Hepatocyte (in vitro differentiated cells): ENCODE measurements at regions not wholly inside any gene's neighbourhood (a gene's known extent, or its start where the extent isn't known, plus 50 kb on each side); places are given as distances from the start of the nearest gene placed in this dataset.

Source experiments
- DNase-seq: peaks from one replicate; pipeline ENCODE4 v3.0.0-alpha.2; 2016; ENCODE audit warnings: low spot score
- H2AFZ ChIP-seq: fragments of 200-600 bp; sonication (generic); 2 replicates; pipeline ENCODE4 v1.6.0; 2016; ENCODE audit warnings: antibody characterized with exemption, mild to moderate bottlenecking
- H3K27ac ChIP-seq: fragments of 200-600 bp; sonication (generic); 2 replicates; pipeline ENCODE4 v1.5.1; 2016; ENCODE audit warnings: mild to moderate bottlenecking
- H3K27me3 ChIP-seq: fragments of 200-600 bp; sonication (generic); 2 replicates; pipeline ENCODE4 v1.6.1; 2016
- H3K36me3 ChIP-seq: fragments of 200-600 bp; sonication (generic); replicated peaks from 2 replicates; pipeline ENCODE4 v1.5.1; 2016; ENCODE audit warnings: low read depth; ENCODE audit not compliant: insufficient read depth
- H3K4me1 ChIP-seq: fragments of 200-600 bp; sonication (generic); 2 replicates; pipeline ENCODE4 v1.5.1; 2016; ENCODE audit warnings: mild to moderate bottlenecking, moderate library complexity; ENCODE audit not compliant: insufficient read depth
- H3K4me2 ChIP-seq: fragments of 200-600 bp; sonication (generic); 2 replicates; pipeline ENCODE4 v1.6.0; 2016
- H3K4me3 ChIP-seq: fragments of 200-600 bp; sonication (generic); 2 replicates; pipeline ENCODE4 v1.5.1; 2016; ENCODE audit warnings: mild to moderate bottlenecking
- H3K79me2 ChIP-seq: fragments of 200-600 bp; sonication (generic); 2 replicates; pipeline ENCODE4 v1.6.0; 2017; ENCODE audit warnings: mild to moderate bottlenecking
- H3K9me2 ChIP-seq: fragments of 200-600 bp; sonication (generic); replicated peaks from 2 replicates; pipeline ENCODE4 v1.6.0; 2017; ENCODE audit warnings: mild to moderate bottlenecking; ENCODE audit not compliant: insufficient read depth
- H3K9me3 ChIP-seq: fragments of 200-600 bp; sonication (generic); 2 replicates; pipeline ENCODE4 v1.5.1; 2016; ENCODE audit warnings: low read depth, mild to moderate bottlenecking
- H4K20me1 ChIP-seq: fragments of 200-600 bp; sonication (generic); 2 replicates; pipeline ENCODE4 v1.6.0; 2016; ENCODE audit warnings: mild to moderate bottlenecking; ENCODE audit not compliant: insufficient read depth, poor library complexity, severe bottlenecking
- CTCF ChIP-seq: fragments of 200-600 bp; sonication (generic); IDR thresholded peaks from 2 replicates; pipeline ENCODE4 v1.5.1; 2016; ENCODE audit warnings: antibody characterized with exemption, mild to moderate bottlenecking; ENCODE audit not compliant: poor library complexity
- EZH2 ChIP-seq: fragments of 200-600 bp; sonication (generic); IDR thresholded peaks from 2 replicates; pipeline ENCODE4 v1.6.1; 2016; ENCODE audit warnings: antibody characterized with exemption, mild to moderate bottlenecking, borderline replicate concordance
- EZH2phosphoT487 ChIP-seq: fragments of 200-600 bp; sonication (generic); IDR thresholded peaks from one replicate; pipeline ENCODE4 v1.6.1; 2018; ENCODE audit warnings: antibody characterized with exemption, mild to moderate bottlenecking, low read depth, moderate library complexity; ENCODE audit not compliant: unreplicated experiment, severe bottlenecking
- WGBS: methylation state at CpG from one replicate; pipeline ENCODE4 v1.1.6; 2016; ENCODE audit warnings: low lambda C conversion rate; ENCODE audit errors: missing lambda C conversion rate; 5-methylcytosine and 5-hydroxymethylcytosine counted together

GRCh38 chr4:82050796-82051195 lies 323.0 kb downstream of the HNRNPD start:
- no peaks in the 10 kb centered on the region for H3K79me2 ChIP-seq
- DNase-seq = no peak
- H3K4me2 ChIP-seq = no peak overlapping the region

GRCh38 chr4:82049294-82049693 lies 324.5 kb downstream of the HNRNPD start:
- Histone ChIP-seq H3K9me3 (no peaks in the 10 kb centered on the region), H3K27me3 (peaks cover 21% of the 10 kb centered on the region), H3K4me1 (peaks cover 4% of the 10 kb centered on the region), H3K36me3 (no peaks in the 10 kb centered on the region), H2AFZ (no peak overlapping the region), H4K20me1 (no peaks in the 10 kb centered on the region), H3K9me2 (no peaks in the 10 kb centered on the region), H3K4me2 (no peak overlapping the region), H3K79me2 (no peaks in the 10 kb centered on the region), H3K27ac (no peak overlapping the region), H3K4me3 (no peak overlapping the region)
- WGBS = 96% methylated on average over 1 of the region's 1 CpG
- no peak for DNase-seq
- TF ChIP-seq EZH2 (no peak), CTCF (no peak), EZH2phosphoT487 (no peak)

More at GRCh38 chr4:82050796-82051195, 323.0 kb downstream of the HNRNPD start:
- Histone ChIP-seq H3K36me3 (no peaks in the 10 kb centered on the region), H3K4me3 (no peak overlapping the region), H3K27ac (no peak overlapping the region), H3K9me3 (no peaks in the 10 kb centered on the region), H3K4me1 (no peaks in the 10 kb centered on the region), H3K27me3 (peaks cover 12% of the 10 kb centered on the region), H4K20me1 (no peaks in the 10 kb centered on the region), H3K9me2 (no peaks in the 10 kb centered on the region), H2AFZ (no peak overlapping the region)
- WGBS = 81% methylated on average over 2 of the region's 2 CpGs
- TF ChIP-seq EZH2phosphoT487 = no peak
- no peak for TF ChIP-seq EZH2
- no peak for TF ChIP-seq CTCF

DNA sequence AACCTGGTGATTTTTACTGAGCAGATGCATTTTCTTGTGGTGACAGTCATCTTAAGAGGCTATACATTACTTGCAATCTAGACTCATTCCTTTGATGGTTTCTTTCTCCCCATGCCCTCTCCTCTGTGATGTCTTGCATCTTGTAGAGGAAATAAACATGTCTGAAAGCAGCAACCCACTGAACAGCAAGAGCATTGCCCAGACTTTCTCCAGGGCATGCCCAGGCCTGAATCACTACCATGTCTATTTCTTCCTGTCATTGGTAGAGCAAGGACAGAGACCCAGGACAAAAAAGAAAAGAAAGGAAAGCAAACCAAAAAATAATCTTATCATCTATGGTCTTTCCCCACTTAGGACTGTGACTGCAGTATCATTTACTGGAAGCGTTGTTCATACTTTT lies 326.1 kb downstream of the HNRNPD start:
- H3K36me3 ChIP-seq = no peaks in the 10 kb centered on the region
- no peak overlapping the region for H3K4me3 ChIP-seq
- WGBS = 92% methylated on average over 1 of the region's 1 CpG
- no peaks in the 10 kb centered on the region for H3K79me2 ChIP-seq
- H3K4me2 ChIP-seq = no peak overlapping the region
- H3K9me2 ChIP-seq = no peaks in the 10 kb centered on the region
- H3K27ac ChIP-seq = no peak overlapping the region
- peaks cover 30% of the 10 kb centered on the region for H3K27me3 ChIP-seq
- no peak for DNase-seq
- no peaks in the 10 kb centered on the region for H4K20me1 ChIP-seq
- H3K4me1 ChIP-seq = peaks cover 9% of the 10 kb centered on the region
- TF ChIP-seq EZH2 = no peak
- TF ChIP-seq EZH2phosphoT487 = no peak
- no peaks in the 10 kb centered on the region for H3K9me3 ChIP-seq
- no peak overlapping the region for H2AFZ ChIP-seq

DNA sequence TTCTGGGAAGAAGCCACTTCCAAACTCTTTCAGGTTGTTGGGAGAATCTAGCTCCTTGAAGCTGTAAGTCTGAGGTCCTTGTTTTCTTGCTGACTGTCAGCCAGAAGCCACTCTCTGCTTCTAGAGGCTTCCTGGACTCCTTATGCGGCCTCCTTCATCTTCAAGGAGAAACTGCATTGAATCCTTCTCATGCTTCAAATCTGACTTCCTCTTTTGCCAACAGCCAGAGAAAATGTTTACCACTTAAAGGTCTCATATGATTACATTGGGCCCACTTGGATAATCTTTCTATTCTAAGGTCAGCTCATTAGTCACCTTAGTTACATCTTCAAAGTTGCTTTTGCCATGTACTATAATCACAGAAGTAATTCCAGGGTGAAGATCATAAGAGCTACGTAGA lies 327.0 kb downstream of the HNRNPD start:
- Histone ChIP-seq H3K9me3 (no peaks in the 10 kb centered on the region), H3K4me1 (peaks cover 9% of the 10 kb centered on the region), H3K9me2 (no peaks in the 10 kb centered on the region), H2AFZ (no peak overlapping the region), H3K4me3 (no peak overlapping the region), H3K36me3 (no peaks in the 10 kb centered on the region), H3K79me2 (no peaks in the 10 kb centered on the region), H3K27me3 (peaks cover 33% of the 10 kb centered on the region), H4K20me1 (no peaks in the 10 kb centered on the region), H3K27ac (no peak overlapping the region), H3K4me2 (no peak overlapping the region)
- DNase-seq = no peak
- no peak for TF ChIP-seq EZH2phosphoT487
- no peak for TF ChIP-seq CTCF
- no peak for TF ChIP-seq EZH2
- WGBS = 98% methylated on average over 2 of the region's 2 CpGs
